MM.1S (cell line): ENCODE measurements at regions not wholly inside any gene's neighbourhood (a gene's known extent, or its start where the extent isn't known, plus 50 kb on each side); places are given as distances from the start of the nearest gene placed in this dataset.

Experiments
- DNase-seq: peaks from one replicate; pipeline ENCODE4 v3.0.0-alpha.2; 2015
- H2AFZ ChIP-seq: fragments of 300-600 bp; sonication (generic); 2 replicates; pipeline ENCODE4 v1.6.0; 2016; ENCODE audit warnings: antibody characterized with exemption, low read length
- H3F3A ChIP-seq: fragments of 300-600 bp; sonication (generic); 2 replicates; pipeline ENCODE4 v1.6.1; 2016; ENCODE audit warnings: mild to moderate bottlenecking, antibody characterized with exemption, low read length, moderate library complexity, mixed read lengths; ENCODE audit not compliant: insufficient read depth
- H3K27ac ChIP-seq: fragments of 300-600 bp; sonication (generic); 2 replicates; pipeline ENCODE4 v1.5.1; 2016; ENCODE audit warnings: mild to moderate bottlenecking, low read length
- H3K27me3 ChIP-seq: fragments of 300-600 bp; sonication (generic); replicated peaks from 2 replicates; pipeline ENCODE4 v1.6.0; 2016; ENCODE audit warnings: low read length; ENCODE audit not compliant: insufficient read depth
- H3K36me3 ChIP-seq: fragments of 300-600 bp; sonication (generic); replicated peaks from 2 replicates; pipeline ENCODE4 v1.6.1; 2016; ENCODE audit warnings: mild to moderate bottlenecking, low read length, mixed read lengths; ENCODE audit not compliant: insufficient read depth
- H3K4me1 ChIP-seq: fragments of 300-600 bp; sonication (generic); 2 replicates; pipeline ENCODE4 v1.6.1; 2016; ENCODE audit warnings: low read length, mixed read lengths
- H3K4me2 ChIP-seq: fragments of 300-600 bp; sonication (generic); 2 replicates; pipeline ENCODE4 v1.6.0; 2016; ENCODE audit warnings: low read depth, low read length
- H3K4me3 ChIP-seq: fragments of 300-600 bp; sonication (generic); 2 replicates; pipeline ENCODE4 v1.5.1; 2016; ENCODE audit warnings: low read length, mixed read lengths
- H3K79me2 ChIP-seq: fragments of 300-600 bp; sonication (generic); 2 replicates; pipeline ENCODE4 v1.6.1; 2016; ENCODE audit warnings: mixed run types, low read length, mixed read lengths
- H3K9ac ChIP-seq: fragments of 300-600 bp; sonication (generic); 2 replicates; pipeline ENCODE4 v1.6.1; 2016; ENCODE audit warnings: low read length, mixed read lengths
- H3K9me2 ChIP-seq: fragments of 300-600 bp; sonication (generic); replicated peaks from 2 replicates; pipeline ENCODE4 v1.6.1; 2016; ENCODE audit warnings: mild to moderate bottlenecking, low read length, mixed read lengths; ENCODE audit not compliant: insufficient read depth
- H3K9me3 ChIP-seq: fragments of 300-600 bp; sonication (generic); replicated peaks from 2 replicates; pipeline ENCODE4 v1.6.1; 2016; ENCODE audit warnings: mild to moderate bottlenecking, low read length, mixed read lengths; ENCODE audit not compliant: insufficient read depth
- H4K20me1 ChIP-seq: fragments of 300-600 bp; sonication (generic); 2 replicates; pipeline ENCODE4 v1.6.1; 2016; ENCODE audit warnings: mild to moderate bottlenecking, low read length, moderate library complexity, mixed read lengths; ENCODE audit not compliant: insufficient read depth
- EZH2 ChIP-seq: fragments of 300-600 bp; sonication (generic); optimal IDR thresholded peaks from 2 replicates; pipeline ENCODE3; 2017; ENCODE audit warnings: low read depth, mild to moderate bottlenecking, antibody characterized with exemption, low read length, mixed read lengths
- EZH2phosphoT487 ChIP-seq: fragments of 300-600 bp; sonication (generic); IDR thresholded peaks from 2 replicates; pipeline ENCODE4 v1.6.1; 2018; ENCODE audit warnings: antibody characterized with exemption, low read length
- TF ChIP-seq, protein P1 (sequence below): fragments of 300-600 bp; sonication (generic); IDR thresholded peaks from 2 replicates; pipeline ENCODE4 v1.5.1; 2016; ENCODE audit warnings: antibody characterized with exemption, low read length, mixed read lengths

DNA sequence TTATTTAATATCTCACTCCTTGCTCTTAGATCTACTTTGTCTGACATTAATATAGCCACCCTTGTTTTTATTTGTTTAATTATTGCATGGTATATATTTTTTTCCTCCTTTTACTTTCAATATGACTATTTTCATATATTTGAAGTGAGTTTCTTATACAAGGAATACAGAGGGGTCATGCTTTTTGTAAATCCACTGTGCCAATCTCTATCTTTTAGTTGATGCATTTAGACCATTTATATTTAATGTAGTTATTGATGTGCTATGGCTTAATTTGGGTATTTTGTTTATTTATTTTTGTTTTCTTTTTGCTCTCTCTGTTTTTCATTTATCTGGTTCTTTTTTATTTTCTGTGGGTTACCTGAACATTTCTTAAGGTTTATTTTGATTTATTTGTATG lies 750.6 kb downstream of the TMEM182 start:
- H3K36me3 ChIP-seq: no peaks in the 10 kb centered on the region
- no peak overlapping the region for H3K4me2 ChIP-seq
- no peak for TF ChIP-seq EZH2phosphoT487
- no peak for TF ChIP-seq EZH2
- TF ChIP-seq, protein P1, sequence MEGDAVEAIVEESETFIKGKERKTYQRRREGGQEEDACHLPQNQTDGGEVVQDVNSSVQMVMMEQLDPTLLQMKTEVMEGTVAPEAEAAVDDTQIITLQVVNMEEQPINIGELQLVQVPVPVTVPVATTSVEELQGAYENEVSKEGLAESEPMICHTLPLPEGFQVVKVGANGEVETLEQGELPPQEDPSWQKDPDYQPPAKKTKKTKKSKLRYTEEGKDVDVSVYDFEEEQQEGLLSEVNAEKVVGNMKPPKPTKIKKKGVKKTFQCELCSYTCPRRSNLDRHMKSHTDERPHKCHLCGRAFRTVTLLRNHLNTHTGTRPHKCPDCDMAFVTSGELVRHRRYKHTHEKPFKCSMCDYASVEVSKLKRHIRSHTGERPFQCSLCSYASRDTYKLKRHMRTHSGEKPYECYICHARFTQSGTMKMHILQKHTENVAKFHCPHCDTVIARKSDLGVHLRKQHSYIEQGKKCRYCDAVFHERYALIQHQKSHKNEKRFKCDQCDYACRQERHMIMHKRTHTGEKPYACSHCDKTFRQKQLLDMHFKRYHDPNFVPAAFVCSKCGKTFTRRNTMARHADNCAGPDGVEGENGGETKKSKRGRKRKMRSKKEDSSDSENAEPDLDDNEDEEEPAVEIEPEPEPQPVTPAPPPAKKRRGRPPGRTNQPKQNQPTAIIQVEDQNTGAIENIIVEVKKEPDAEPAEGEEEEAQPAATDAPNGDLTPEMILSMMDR: no peak
- no peaks in the 10 kb centered on the region for H3K79me2 ChIP-seq
- H4K20me1 ChIP-seq: no peaks in the 10 kb centered on the region
- DNase-seq: no peak
- no peak overlapping the region for H3K9ac ChIP-seq
- no peak overlapping the region for H3K4me3 ChIP-seq
- H3K27ac ChIP-seq: no peak overlapping the region
- no peak overlapping the region for H2AFZ ChIP-seq
- no peaks in the 10 kb centered on the region for H3K9me3 ChIP-seq
- no peaks in the 10 kb centered on the region for H3K27me3 ChIP-seq
- no peaks in the 10 kb centered on the region for H3F3A ChIP-seq
- no peaks in the 10 kb centered on the region for H3K9me2 ChIP-seq
- no peaks in the 10 kb centered on the region for H3K4me1 ChIP-seq

DNA sequence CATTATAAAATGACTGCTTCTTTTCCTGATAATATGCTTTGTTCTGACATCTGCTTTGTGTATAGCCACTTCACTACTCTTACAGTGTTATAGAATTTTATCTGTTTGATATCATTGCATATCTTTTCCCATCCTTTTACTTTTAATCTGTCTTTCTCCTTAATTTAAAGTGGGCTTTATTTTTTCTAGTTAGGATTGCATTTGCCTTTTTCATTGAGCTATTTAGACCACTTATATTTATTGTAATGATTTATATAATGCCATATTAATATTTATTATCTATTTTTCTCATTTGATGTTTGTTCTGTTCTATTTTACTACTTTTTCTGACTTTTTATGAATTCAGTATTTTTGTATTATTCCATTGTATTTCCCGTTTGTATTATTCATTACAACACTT lies 758.7 kb downstream of the TMEM182 start:
- no peak overlapping the region for H2AFZ ChIP-seq
- H3K4me1 ChIP-seq: no peaks in the 10 kb centered on the region
- H3K9me2 ChIP-seq: no peaks in the 10 kb centered on the region
- H3K36me3 ChIP-seq: no peaks in the 10 kb centered on the region
- H3K4me2 ChIP-seq: no peak overlapping the region
- no peaks in the 10 kb centered on the region for H4K20me1 ChIP-seq
- H3K4me3 ChIP-seq: no peak overlapping the region
- DNase-seq: no peak
- H3K27me3 ChIP-seq: no peaks in the 10 kb centered on the region
- TF ChIP-seq, protein P1: no peak
- no peak for TF ChIP-seq EZH2phosphoT487
- no peak for TF ChIP-seq EZH2
- no peaks in the 10 kb centered on the region for H3K9me3 ChIP-seq
- no peaks in the 10 kb centered on the region for H3K79me2 ChIP-seq
- H3F3A ChIP-seq: no peaks in the 10 kb centered on the region
- H3K9ac ChIP-seq: no peak overlapping the region
- H3K27ac ChIP-seq: no peak overlapping the region

DNA sequence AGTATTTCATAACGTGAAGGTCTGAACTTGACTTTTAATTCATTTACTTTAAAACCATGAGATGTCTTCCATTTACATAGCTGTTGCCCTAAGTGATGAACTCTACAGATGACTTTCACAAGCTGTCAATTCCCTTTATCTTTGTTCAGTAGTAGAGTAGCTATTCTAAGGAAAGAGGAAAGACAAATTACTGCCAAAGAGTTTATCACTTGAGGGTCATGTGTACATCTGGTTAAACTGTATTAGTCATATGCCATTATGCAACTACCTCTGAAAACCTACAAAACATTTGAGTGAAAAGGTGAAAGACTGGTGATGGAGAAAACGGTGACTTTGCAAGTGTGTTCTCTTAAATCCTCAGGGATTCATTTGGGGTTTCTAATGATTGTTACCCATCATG lies 763.9 kb downstream of the TMEM182 start:
- H3K4me1 ChIP-seq: no peaks in the 10 kb centered on the region
- no peak overlapping the region for H3K4me2 ChIP-seq
- no peaks in the 10 kb centered on the region for H3K9me3 ChIP-seq
- DNase-seq: no peak
- H3K27ac ChIP-seq: no peak overlapping the region
- TF ChIP-seq EZH2: no peak
- TF ChIP-seq EZH2phosphoT487: no peak
- TF ChIP-seq, protein P1: no peak
- no peaks in the 10 kb centered on the region for H4K20me1 ChIP-seq
- H3F3A ChIP-seq: no peaks in the 10 kb centered on the region
- H3K27me3 ChIP-seq: no peaks in the 10 kb centered on the region
- no peaks in the 10 kb centered on the region for H3K79me2 ChIP-seq
- H3K4me3 ChIP-seq: no peak overlapping the region
- H2AFZ ChIP-seq: no peak overlapping the region
- no peaks in the 10 kb centered on the region for H3K9me2 ChIP-seq
- H3K9ac ChIP-seq: no peak overlapping the region
- no peaks in the 10 kb centered on the region for H3K36me3 ChIP-seq

DNA sequence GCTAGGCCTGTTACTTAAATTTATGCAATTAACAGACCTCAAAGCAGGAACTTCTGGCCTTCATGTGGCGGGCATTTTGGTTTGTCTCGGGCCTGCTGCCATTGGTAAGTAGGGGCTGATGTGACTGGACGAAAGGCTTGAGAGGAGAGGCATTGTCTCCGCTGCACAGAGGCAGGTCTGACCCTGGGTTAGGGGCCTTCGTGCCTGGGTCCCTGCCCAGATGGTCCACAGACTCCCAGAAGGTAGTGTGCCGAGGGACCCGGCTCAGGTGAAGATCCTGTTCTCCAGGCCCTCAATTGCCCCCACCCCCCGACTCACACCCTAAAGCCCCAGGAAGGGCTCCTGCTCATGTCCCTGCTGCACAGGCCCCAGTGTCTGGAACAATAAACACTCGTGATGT lies 764.9 kb downstream of the TMEM182 start:
- TF ChIP-seq EZH2 (no peak), EZH2phosphoT487 (no peak)
- TF ChIP-seq, protein P1: no peak
- DNase-seq: no peak

More for the DNA sequence above, 764.9 kb downstream of the TMEM182 start:
- H3K9ac ChIP-seq: no peak overlapping the region
- H3F3A ChIP-seq: no peaks in the 10 kb centered on the region
- no peaks in the 10 kb centered on the region for H3K27me3 ChIP-seq
- H3K79me2 ChIP-seq: no peaks in the 10 kb centered on the region
- H4K20me1 ChIP-seq: no peaks in the 10 kb centered on the region
- H3K27ac ChIP-seq: no peak overlapping the region
- H3K4me2 ChIP-seq: no peak overlapping the region
- H3K36me3 ChIP-seq: no peaks in the 10 kb centered on the region
- H3K9me3 ChIP-seq: no peaks in the 10 kb centered on the region
- no peak overlapping the region for H2AFZ ChIP-seq
- H3K4me3 ChIP-seq: no peak overlapping the region
- no peaks in the 10 kb centered on the region for H3K4me1 ChIP-seq
- no peaks in the 10 kb centered on the region for H3K9me2 ChIP-seq
